ENCODE measurements at regions not wholly inside any gene's neighbourhood (a gene's known extent, or its start where the extent isn't known, plus 50 kb on each side); places are given as distances from the start of the nearest gene placed in this dataset.

DNA sequence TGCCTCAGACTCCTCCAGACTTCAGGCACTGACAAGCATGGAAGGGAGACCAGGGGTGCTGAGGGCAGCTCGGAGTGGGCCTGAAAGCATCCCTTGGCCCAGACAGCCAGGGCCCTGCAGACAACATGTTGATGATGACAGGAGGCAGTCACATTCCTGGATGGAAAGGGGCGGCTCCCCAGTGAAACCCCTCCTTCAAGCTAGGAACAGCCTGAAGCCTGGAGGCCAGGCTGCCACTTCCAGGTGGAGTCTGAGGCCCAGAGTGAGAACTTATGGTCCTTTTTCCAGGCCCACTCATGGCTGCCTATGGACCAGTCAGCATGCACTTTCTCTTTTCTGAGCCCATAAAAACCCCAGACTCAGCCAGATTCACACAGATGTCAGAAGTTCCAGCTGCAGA, 104.2 kb upstream of the HCN1 start:
- Histone ChIP-seq H3K36me3 (replicated peaks in 1 of 2) (no peaks in the 10 kb centered on the region), H3K9me3 (replicated peaks in 1 of 3) (no peaks in the 10 kb centered on the region), H3K27me3 (no peaks in the 10 kb centered on the region), H3K4me1 (replicated peaks in 1 of 2) (no peaks in the 10 kb centered on the region), H3K27ac (no peak overlapping the region), H3K4me3 (no peak overlapping the region)
- DNase-seq, result no peak
- 64 to 100% (median 71%) methylated on average over 1 to 2 of the region's 2 CpGs; no CpG with 5 or more reads in 1 of the 4 donors for WGBS, 4 donors
- intact Hi-C loops (cut with DNase I), result no loop called here
- TF ChIP-seq POLR2A (IDR thresholded peaks at IDR 0.05), result no peak
- TF ChIP-seq, protein P1, sequence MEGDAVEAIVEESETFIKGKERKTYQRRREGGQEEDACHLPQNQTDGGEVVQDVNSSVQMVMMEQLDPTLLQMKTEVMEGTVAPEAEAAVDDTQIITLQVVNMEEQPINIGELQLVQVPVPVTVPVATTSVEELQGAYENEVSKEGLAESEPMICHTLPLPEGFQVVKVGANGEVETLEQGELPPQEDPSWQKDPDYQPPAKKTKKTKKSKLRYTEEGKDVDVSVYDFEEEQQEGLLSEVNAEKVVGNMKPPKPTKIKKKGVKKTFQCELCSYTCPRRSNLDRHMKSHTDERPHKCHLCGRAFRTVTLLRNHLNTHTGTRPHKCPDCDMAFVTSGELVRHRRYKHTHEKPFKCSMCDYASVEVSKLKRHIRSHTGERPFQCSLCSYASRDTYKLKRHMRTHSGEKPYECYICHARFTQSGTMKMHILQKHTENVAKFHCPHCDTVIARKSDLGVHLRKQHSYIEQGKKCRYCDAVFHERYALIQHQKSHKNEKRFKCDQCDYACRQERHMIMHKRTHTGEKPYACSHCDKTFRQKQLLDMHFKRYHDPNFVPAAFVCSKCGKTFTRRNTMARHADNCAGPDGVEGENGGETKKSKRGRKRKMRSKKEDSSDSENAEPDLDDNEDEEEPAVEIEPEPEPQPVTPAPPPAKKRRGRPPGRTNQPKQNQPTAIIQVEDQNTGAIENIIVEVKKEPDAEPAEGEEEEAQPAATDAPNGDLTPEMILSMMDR (IDR thresholded peaks at IDR 0.05), result no peak

DNA sequence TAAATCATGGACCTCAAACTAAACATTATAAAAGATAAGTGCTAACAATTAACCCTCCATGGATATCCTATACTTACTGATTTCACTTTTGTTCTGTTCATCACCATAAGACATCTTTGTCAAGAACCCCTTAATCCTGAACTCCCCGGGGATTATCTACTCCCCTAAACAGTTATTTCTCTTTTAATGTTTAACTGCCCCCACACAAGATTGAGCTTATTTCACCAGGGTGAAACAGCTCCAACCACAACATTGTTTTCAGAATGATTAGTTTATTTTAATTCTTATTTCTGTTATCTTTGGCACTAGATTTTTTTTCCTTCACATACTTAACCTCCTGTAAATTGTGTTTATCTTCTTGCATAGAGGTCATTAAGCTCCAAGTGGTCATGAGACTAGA, 103.2 kb upstream of the HCN1 start:
- TF ChIP-seq, protein P1 (IDR thresholded peaks at IDR 0.05), result no peak
- no peak for TF ChIP-seq POLR2A (IDR thresholded peaks at IDR 0.05)
- no peaks in the 10 kb centered on the region for H3K36me3 ChIP-seq (replicated peaks in 1 of 2)
- intact Hi-C loops (cut with DNase I), result no loop called here
- H3K27me3 ChIP-seq, result no peaks in the 10 kb centered on the region
- no peak overlapping the region for H3K27ac ChIP-seq
- no peak for DNase-seq
- H3K9me3 ChIP-seq (replicated peaks in 1 of 3), result no peaks in the 10 kb centered on the region
- no peaks in the 10 kb centered on the region for H3K4me1 ChIP-seq (replicated peaks in 1 of 2)
- WGBS, 4 donors, result 62 to 76% (median 67%) methylated on average over 1 of the region's 1 CpG
- no peak overlapping the region for H3K4me3 ChIP-seq

DNA sequence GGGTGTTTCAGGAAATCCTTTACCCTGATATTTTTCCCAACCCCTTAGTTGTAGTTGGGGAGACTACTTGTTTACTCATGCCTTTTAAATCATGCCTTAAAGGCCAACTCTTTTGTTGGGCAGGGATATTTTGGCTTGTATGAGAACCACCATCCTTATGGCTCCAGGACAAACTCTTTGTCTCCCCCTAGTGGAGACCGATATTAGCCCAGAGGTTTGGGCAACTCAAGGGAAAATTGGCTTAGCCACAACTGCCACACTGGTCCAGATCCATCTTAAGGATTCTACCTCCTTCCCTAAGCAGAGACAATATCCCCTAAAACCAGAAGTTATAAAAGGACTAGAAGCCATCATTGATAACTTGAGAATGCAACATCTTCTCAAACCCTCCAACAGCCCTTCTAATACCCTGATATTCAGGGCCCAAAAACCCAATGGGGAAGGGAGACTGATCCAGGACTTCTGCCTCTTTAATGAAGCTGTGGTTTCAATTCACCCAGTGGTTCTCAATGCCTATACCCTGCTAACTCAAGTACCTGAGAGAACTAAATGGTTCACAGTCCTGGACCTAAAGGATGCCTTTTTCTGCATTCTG, 100.9 kb upstream of the HCN1 start:
- WGBS, 4 donors, result 56 to 79% (median 69%) methylated on average over 1 of the region's 1 CpG
- intact Hi-C loops (cut with DNase I), result no loop called here
- Histone ChIP-seq H3K27me3 (no peaks in the 10 kb centered on the region), H3K4me1 (replicated peaks in 1 of 2) (no peaks in the 10 kb centered on the region), H3K36me3 (replicated peaks in 1 of 2) (no peaks in the 10 kb centered on the region), H3K27ac (no peak overlapping the region), H3K9me3 (replicated peaks in 1 of 3) (no peaks in the 10 kb centered on the region), H3K4me3 (no peak overlapping the region)
- no peak for TF ChIP-seq POLR2A (IDR thresholded peaks at IDR 0.05)
- TF ChIP-seq, protein P1 (IDR thresholded peaks at IDR 0.05), result no peak
- DNase-seq, result no peak

DNA sequence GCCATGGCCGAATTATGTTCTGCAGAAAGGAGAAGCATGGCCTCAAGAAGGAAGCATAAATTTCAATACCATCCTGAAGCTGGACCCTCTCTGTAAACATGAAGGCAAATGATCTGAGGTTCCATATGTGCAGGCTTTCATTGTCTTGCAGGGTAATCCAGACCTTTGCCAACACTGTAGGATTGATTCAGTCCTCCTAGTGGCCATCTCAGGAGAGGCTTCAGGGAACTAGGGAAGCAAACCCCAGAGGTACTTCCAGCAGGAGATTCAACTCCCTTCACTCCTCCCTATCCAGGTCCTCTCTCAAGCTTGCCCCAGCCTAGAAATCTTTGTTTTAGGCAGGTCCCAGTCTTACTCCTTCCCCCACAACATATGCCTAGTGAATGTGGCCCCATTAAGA, 99.3 kb upstream of the HCN1 start:
- H3K9me3 ChIP-seq (replicated peaks in 1 of 3), result no peaks in the 10 kb centered on the region
- DNase-seq, result no peak
- H3K27me3 ChIP-seq, result no peaks in the 10 kb centered on the region
- H3K4me1 ChIP-seq (replicated peaks in 1 of 2), result no peaks in the 10 kb centered on the region
- TF ChIP-seq, protein P1 (IDR thresholded peaks at IDR 0.05), result no peak
- no peak for TF ChIP-seq POLR2A (IDR thresholded peaks at IDR 0.05)
- no peak overlapping the region for H3K4me3 ChIP-seq
- intact Hi-C loops (cut with DNase I), result no loop called here
- H3K27ac ChIP-seq, result no peak overlapping the region
- WGBS, 4 donors, result 33 to 67% (median 50%) methylated on average over 1 of the region's 1 CpG
- H3K36me3 ChIP-seq (replicated peaks in 1 of 2), result no peaks in the 10 kb centered on the region
